MM.1S (cell line): ENCODE measurements at regions not wholly inside any gene's neighbourhood (a gene's known extent, or its start where the extent isn't known, plus 50 kb on each side); places are given as distances from the start of the nearest gene placed in this dataset.

ENCODE experiments used
- EZH2phosphoT487 ChIP-seq: fragments of 300-600 bp; sonication (generic); IDR thresholded peaks from 2 replicates; pipeline ENCODE4 v1.6.1; 2018; ENCODE audit warnings: antibody characterized with exemption, low read length
- TF ChIP-seq, protein P1 (sequence below): fragments of 300-600 bp; sonication (generic); IDR thresholded peaks from 2 replicates; pipeline ENCODE4 v1.5.1; 2016; ENCODE audit warnings: antibody characterized with exemption, low read length, mixed read lengths

DNA sequence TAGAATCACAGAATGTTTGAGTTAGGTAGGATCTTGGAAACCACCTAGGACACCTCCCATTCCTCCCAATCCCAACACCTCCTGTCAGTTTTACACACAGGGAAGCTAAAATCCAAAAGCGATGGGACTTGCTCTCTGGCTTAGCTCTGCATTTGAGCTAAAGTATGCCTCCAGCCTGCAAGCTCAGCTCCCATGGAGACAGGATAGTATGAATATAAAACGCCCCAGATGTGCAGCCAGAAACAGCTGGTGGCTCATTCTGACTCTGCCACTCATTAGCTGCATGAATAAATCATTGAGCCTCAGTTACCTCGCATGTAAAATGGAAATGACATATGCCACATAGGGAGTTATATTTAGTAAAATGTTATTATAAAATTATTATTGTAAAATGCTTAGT is 336.0 kb downstream of the SUCLA2 start:
- TF ChIP-seq, protein P1, sequence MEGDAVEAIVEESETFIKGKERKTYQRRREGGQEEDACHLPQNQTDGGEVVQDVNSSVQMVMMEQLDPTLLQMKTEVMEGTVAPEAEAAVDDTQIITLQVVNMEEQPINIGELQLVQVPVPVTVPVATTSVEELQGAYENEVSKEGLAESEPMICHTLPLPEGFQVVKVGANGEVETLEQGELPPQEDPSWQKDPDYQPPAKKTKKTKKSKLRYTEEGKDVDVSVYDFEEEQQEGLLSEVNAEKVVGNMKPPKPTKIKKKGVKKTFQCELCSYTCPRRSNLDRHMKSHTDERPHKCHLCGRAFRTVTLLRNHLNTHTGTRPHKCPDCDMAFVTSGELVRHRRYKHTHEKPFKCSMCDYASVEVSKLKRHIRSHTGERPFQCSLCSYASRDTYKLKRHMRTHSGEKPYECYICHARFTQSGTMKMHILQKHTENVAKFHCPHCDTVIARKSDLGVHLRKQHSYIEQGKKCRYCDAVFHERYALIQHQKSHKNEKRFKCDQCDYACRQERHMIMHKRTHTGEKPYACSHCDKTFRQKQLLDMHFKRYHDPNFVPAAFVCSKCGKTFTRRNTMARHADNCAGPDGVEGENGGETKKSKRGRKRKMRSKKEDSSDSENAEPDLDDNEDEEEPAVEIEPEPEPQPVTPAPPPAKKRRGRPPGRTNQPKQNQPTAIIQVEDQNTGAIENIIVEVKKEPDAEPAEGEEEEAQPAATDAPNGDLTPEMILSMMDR: no peak
- no peak for TF ChIP-seq EZH2phosphoT487
